SK-N-SH treated with all-trans-retinoic acid at 6 μM for 48 hours (cell line): ENCODE measurements at regions not wholly inside any gene's neighbourhood (a gene's known extent, or its start where the extent isn't known, plus 50 kb on each side); places are given as distances from the start of the nearest gene placed in this dataset.

Source experiments
- ARNTL ChIP-seq: fragments of 450-650 bp; formaldehyde crosslinking; IDR thresholded peaks from 2 replicates; pipeline ENCODE4 v1.5.0; 2020; ENCODE audit warnings: low read depth, mild to moderate bottlenecking, moderate library complexity, borderline replicate concordance
- CREB5 ChIP-seq: fragments of 250-450 bp; sonication (Bioruptor Pico); IDR thresholded peaks from 2 replicates; pipeline ENCODE4 v1.5.1; 2020; ENCODE audit warnings: low read depth, mild to moderate bottlenecking, moderate library complexity
- CSDC2 ChIP-seq: fragments of 250-450 bp; sonication (Bioruptor Pico); IDR thresholded peaks from 2 replicates; pipeline ENCODE4 v1.5.0; 2020; ENCODE audit warnings: mild to moderate bottlenecking, moderate library complexity
- GLIS3 ChIP-seq: fragments of 250-450 bp; sonication (Bioruptor Pico); IDR thresholded peaks from 2 replicates; pipeline ENCODE4 v1.5.0; 2020; ENCODE audit warnings: mild to moderate bottlenecking, moderate library complexity
- ISL1 ChIP-seq: fragments of 250-450 bp; sonication (Bioruptor Pico); IDR thresholded peaks from 2 replicates; pipeline ENCODE4 v2.1.2; 2022; ENCODE audit warnings: mild to moderate bottlenecking, moderate library complexity
- POU6F1 ChIP-seq: fragments of 250-450 bp; sonication (Bioruptor Pico); IDR thresholded peaks from 2 replicates; pipeline ENCODE4 v1.8.0; 2021; ENCODE audit warnings: low read depth, mild to moderate bottlenecking, moderate library complexity, borderline replicate concordance
- TCF4 ChIP-seq: fragments of 250-450 bp; sonication (Bioruptor Pico); IDR thresholded peaks from 2 replicates; pipeline ENCODE4 v1.8.0; 2021; ENCODE audit warnings: mild to moderate bottlenecking, moderate library complexity, borderline replicate concordance
- TSHZ2 ChIP-seq: fragments of 250-450 bp; sonication (Bioruptor Pico); IDR thresholded peaks from 2 replicates; pipeline ENCODE4 v1.5.0; 2020; ENCODE audit warnings: mild to moderate bottlenecking, moderate library complexity
- ZC3H10 ChIP-seq: fragments of 250-450 bp; sonication (Bioruptor Pico); IDR thresholded peaks from 2 replicates; pipeline ENCODE4 v1.5.1; 2021; ENCODE audit warnings: mild to moderate bottlenecking, moderate library complexity
- ZFP3 ChIP-seq: fragments of 250-450 bp; sonication (Bioruptor Pico); IDR thresholded peaks from 2 replicates; pipeline ENCODE4 v1.5.0; 2020; ENCODE audit warnings: mild to moderate bottlenecking, moderate library complexity
- ZFP30 ChIP-seq: fragments of 450-650 bp; formaldehyde crosslinking; IDR thresholded peaks from 2 replicates; pipeline ENCODE4 v1.5.0; 2022; ENCODE audit warnings: mild to moderate bottlenecking, moderate library complexity
- ZNF70 ChIP-seq: fragments of 450-650 bp; formaldehyde crosslinking; IDR thresholded peaks from 2 replicates; pipeline ENCODE4 v1.5.0; 2020; ENCODE audit warnings: mild to moderate bottlenecking, moderate library complexity
- TF ChIP-seq, protein P1 (sequence below): fragments of 250-450 bp; sonication (Bioruptor Pico); IDR thresholded peaks from 2 replicates; pipeline ENCODE4 v1.8.0; 2020; ENCODE audit warnings: mild to moderate bottlenecking, moderate library complexity, borderline replicate concordance

- no peak for TF ChIP-seq GLIS3
- TF ChIP-seq CREB5 (CRISPR knock-in tag): no peak
- TF ChIP-seq CSDC2: no peak
- TF ChIP-seq TSHZ2 (CRISPR knock-in tag): no peak
- TF ChIP-seq TCF4 (CRISPR knock-in tag): no peak
- TF ChIP-seq, protein P1, sequence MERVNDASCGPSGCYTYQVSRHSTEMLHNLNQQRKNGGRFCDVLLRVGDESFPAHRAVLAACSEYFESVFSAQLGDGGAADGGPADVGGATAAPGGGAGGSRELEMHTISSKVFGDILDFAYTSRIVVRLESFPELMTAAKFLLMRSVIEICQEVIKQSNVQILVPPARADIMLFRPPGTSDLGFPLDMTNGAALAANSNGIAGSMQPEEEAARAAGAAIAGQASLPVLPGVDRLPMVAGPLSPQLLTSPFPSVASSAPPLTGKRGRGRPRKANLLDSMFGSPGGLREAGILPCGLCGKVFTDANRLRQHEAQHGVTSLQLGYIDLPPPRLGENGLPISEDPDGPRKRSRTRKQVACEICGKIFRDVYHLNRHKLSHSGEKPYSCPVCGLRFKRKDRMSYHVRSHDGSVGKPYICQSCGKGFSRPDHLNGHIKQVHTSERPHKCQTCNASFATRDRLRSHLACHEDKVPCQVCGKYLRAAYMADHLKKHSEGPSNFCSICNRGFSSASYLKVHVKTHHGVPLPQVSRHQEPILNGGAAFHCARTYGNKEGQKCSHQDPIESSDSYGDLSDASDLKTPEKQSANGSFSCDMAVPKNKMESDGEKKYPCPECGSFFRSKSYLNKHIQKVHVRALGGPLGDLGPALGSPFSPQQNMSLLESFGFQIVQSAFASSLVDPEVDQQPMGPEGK: no peak
- no peak for TF ChIP-seq ZFP30 (CRISPR knock-in tag)
- no peak for TF ChIP-seq ARNTL (CRISPR knock-in tag)
- no peak for TF ChIP-seq ZNF70 (CRISPR knock-in tag)
- no peak for TF ChIP-seq ZFP3 (CRISPR knock-in tag)
- TF ChIP-seq POU6F1: no peak
- no peak for TF ChIP-seq ISL1 (CRISPR knock-in tag)
- TF ChIP-seq ZC3H10 (CRISPR knock-in tag): no peak
These were observed 143.7 kb upstream of the PABPC4L start for GRCh38 chr4:134345244-134345643.
